GM21737 (cell line): ENCODE measurements at regions not wholly inside any gene's neighbourhood (a gene's known extent, or its start where the extent isn't known, plus 50 kb on each side); places are given as distances from the start of the nearest gene placed in this dataset.
"Not testable (repeated sequence)": the region's sequence is repeated elsewhere in the genome, so short reads cannot be mapped to it uniquely, and the experiment has no call there.

Source experiments
- ATAC-seq: cut with Tn5 transposase; IDR thresholded peaks from one replicate; pipeline ENCODE4 v1.9.1; 2021; ENCODE audit warnings: mild to moderate bottlenecking, moderate library complexity; ENCODE audit not compliant: unreplicated experiment

DNA sequence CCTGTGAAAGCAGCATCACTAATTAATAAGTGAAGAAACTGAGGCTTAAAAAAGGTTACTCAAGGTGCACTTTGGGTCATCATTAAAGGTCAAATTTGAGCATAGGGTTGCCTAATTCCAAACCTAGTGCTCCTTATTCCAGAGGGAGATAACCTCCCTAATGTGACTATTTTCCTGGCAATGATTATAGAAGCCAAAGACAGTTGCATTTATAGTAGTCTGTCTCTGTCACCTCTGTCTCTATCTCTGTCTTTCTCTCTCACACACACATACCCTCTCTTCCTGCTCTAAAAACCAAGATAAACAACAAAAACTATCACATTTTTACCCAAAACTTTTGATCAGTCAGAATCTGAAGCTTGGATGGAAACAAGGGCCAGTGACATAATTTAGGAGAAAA lies 172.0 kb upstream of the LMCD1 start:
- ATAC-seq: no peak

DNA sequence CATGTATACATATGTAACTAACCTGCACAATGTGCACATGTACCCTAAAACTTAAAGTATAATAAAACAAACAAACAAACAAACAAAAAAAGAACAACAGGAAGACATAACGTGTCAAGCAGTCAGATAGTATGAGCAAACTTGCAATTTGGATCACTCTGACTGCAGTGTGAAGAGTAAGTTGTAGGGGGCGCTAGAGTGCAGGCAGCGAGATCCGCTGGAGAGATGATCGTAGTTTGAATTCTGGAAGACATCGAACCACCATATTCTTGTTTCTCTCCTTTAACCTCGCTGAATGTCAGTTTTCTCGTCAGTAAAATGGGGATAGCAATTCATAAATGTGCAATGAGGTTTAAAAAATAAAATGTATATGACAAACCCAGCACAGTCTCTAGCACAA lies 165.2 kb upstream of the LMCD1 start:
- no peak for ATAC-seq

DNA sequence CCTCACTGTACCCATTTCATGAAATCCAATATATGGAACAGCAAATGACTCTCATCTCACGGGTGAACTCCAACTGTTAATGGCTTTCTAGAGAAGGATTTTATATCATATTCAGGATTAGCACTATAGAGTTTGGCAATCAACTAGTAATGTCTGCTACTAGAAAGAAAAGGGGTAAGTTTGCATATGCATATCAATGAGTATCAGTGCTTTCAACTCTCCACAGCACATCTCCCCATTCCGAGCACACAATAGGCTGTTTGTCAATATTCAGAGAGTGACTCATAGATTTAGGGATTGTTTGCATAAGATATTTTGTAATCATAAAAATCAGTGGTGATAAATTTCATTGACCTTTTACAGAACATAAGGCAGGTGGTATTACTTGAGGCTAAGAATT lies 163.2 kb upstream of the LMCD1 start:
- ATAC-seq: no peak

DNA sequence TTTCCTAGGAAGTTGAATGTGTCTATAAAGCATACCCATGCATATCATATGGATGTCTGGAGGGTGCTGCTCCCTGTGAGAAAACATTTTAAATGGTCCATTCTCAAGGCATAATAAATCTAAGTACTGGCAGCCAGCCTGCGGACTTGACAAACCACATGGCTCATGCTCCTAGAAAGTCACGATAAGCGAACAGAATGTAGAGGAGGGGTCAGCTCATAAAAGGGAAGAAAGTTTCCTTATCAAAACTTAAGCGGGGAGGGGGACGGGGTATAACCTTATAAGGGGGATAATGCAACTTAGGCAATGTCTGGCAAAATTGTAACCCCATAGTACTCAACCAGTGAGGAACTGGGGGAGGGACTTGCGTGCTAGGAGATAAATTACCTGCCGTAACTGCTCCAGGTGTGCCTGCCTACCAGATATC lies 159.8 kb upstream of the LMCD1 start:
- no peak for ATAC-seq

DNA sequence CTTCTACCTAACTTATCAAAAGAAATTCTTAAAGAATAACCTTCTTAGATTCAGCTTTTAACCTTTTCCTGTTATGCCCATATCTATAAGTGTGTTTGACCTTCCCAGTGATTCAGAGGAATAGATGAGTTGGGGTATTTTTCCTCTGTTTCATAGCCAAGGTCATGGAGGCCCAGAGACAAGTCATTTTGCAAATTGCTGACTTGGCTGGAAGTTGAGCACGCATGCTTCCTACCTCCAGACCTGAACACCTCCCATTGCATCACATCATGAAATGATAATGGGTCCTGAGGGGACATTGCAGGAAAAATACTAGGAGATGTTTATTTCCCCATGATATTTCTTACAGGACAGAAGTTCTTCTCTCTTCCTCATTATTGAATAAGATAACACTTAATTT lies 158.6 kb upstream of the LMCD1 start:
- no peak for ATAC-seq

DNA sequence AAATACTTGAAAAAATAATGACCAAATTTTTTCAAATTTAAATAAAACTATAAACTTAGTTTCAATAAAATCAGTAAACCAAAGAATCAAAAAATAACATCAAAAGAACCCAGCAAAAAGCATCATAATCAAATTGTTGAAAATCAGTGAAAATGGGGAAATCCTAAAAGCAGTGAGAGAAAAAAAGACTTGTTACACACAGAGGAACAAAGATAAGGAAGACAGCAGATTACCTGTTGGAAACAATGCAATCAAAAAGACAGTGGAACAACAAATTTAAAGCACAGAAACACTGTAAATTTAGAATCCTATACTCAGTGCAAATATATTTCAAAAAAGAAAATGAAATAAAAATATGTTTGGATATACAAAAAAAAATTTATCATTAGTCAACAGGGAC lies 156.2 kb upstream of the LMCD1 start:
- ATAC-seq: no peak

DNA sequence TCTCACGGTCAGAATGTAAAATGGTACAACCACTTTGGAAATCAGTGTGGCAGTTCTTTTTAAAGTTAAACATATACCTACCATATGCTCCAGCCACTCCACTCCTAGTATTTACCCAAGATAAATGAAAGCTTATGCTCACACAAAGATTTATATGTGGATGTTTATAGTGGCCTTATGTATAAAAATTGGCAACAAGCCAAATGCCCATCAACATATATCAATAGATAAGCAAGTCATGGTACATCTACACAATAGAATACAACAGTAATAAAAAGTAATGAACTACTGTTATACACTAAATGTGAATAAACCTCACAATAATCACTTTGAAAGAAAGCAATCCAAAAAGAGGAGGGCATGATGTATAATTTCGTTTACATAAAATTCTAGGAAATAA lies 153.5 kb upstream of the LMCD1 start:
- no peak for ATAC-seq

DNA sequence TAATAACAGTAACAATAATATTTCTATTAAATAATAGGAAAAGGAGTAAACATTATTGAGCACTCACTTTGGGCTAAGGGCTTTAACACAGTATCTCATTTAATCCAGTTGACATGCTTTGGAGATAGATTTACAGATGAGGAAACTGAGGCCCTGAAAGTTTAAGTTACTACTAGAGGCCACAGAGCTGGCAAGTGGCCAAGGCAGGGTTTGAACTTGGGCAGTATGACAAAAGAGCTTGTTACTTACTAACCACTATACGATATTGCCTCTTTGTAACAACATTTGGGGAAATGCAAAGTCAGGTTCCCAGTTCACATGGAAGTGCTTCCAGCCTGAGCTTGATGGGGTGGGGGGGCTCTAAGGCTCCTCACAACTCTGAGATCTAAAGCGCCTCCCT lies 149.1 kb upstream of the LMCD1 start:
- no peak for ATAC-seq

DNA sequence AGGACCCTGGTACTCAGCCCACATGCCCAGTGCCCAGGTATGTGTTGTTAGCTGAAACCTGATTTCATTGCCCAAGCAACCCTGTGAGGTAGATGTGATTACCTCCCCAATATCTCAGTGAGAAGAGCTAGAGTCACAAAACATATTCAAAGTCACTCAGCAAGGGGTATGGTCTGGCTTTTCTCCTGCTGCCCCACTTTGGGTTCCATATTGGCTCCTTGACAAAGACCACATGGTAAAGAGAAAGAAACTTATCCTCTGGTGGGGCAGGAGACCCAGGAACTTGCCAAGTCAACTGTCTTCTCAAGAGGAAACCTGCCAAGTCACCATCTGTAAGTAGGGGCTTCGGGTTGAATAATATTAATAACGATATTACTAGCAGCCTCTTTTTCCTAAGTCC lies 148.3 kb upstream of the LMCD1 start:
- no peak for ATAC-seq

DNA sequence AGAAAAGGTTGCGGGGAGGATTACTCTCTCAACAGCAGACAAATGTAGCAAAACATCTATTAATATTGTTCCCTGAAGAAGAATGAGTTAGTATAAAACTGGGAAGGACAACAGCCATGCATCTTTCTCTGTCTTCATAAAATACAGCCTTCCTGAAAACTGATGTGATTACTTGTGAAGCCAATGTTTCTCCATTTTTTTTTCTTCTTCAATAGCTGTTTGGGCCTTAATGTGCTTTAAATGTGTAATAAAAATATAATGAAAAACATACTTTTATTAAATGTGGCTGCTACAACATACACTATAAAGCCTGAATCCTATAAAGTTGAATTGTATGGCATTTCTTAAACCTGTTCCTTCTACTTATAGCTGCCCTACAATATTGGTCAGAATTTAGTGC lies 146.3 kb upstream of the LMCD1 start:
- no peak for ATAC-seq

DNA sequence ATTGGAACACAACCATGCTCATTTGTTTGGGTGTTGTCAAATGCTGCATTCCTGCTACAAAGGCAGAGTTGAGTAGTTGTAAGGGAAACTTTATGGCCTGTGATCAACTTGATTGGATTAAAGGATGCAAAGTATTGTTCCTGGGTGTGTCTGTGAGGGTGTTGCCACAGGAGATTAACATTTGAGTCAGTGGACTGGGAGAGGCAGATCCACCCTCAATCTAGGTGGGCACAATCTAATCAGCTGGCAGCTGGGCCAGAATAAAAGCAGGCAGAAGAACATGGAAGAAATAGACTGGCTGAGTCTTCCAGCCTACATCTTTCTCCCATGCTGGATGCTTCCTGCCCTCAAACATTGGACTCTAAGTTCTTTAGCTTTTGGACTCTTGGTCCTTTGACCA lies 145.6 kb upstream of the LMCD1 start:
- not testable (repeated sequence) for ATAC-seq

DNA sequence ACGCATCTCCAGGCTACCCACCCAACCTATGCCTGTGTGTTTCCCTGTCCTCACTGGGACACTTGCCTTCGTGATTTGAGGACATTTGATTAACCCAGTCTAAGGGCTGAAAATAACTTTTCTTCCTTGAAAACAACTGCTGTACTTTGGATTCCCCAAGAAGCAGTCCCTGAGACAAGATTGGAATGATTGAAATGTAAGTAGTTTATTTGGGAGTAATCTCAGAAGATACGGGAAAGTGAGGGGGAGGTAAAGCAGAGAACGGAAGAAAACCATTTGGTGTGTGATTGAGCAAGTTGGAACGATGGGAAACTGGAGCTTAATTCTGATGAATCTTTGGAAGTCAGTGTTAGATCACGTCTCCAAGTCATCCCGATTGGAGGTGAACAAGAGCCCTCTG lies 143.8 kb upstream of the LMCD1 start:
- ATAC-seq: no peak

DNA sequence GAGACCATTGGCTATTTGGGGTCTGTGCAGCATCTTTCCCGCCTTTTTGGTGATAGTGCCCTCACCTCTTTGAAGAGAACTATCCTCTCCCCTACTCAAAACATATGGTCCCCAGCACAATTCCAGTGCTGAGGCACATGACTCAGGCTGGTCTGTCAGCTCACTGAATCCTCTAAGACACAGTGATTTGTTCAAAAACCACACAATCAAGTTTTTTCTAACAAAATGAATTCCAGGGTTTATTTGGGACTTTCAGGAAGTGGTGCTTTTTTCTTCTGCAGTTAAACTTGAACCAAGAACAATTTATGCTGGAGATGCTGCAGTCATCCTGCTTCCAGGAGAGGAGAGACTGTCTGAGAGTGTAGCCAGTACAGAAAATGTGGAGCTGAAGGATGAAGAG lies 142.5 kb upstream of the LMCD1 start:
- ATAC-seq: no peak

DNA sequence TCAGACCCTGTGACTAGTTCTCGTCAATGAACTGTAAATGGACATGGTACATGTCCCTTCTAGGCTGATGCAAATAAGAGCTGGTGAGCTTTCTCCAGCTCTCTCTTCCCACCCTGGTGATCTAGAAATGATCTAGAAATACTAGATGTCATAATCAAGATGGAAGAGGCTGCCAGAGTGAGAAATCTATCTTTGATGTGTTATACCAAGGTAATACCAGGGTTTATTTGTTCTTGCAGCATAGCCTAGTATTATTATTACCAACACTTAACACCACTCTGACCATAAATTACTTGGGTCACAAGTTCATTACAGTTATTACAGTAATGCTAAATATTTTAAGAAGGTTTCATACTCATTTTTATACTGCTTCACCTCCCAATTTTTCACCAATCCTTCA lies 138.4 kb upstream of the LMCD1 start:
- ATAC-seq: no peak

DNA sequence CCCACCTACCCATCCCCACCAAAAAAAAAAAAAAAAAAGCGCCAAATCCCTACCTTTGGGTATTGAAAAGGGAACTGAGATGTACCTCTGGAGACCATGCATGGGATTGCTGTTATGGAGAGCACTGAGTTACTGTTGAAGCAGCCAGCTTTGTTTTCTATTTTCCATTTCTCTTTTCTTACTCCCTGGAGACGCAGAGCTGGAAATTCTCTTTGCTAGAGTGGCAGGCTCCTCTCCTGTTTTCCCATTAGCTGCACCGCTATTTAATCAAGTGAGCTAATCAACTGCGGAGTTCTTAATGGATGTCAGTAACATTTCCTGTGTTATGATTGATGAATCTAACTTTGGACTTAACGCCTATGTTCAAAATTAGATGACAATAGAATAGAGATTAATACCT lies 136.1 kb upstream of the LMCD1 start:
- no peak for ATAC-seq

DNA sequence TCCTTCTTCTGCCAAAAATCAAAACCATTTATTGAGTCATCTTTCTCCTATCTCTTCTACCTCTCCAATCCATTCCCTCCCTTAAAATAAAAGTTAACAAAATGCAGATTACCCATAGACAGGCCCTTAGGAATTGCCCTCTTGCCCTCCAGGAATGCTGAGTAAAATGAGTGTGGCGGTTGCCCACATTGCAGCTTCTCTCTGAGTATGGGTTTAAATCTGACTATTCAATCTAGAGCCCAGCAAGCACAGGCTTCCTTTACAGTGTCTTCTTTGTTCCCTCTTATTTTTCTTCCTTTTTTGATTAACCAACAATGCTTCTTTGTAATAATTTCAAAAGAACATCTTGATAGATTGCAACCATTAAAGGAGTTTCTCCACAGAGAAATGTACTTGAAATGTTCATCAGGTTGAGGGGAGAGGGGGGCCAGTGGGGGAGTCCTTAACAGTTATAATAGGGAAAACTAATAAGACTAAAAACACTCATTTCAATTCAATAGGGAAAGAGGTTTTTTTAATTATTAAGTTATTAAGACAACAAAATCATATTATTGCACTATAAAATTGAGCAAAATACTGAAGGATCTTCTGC lies 135.3 kb upstream of the LMCD1 start:
- ATAC-seq: no peak

DNA sequence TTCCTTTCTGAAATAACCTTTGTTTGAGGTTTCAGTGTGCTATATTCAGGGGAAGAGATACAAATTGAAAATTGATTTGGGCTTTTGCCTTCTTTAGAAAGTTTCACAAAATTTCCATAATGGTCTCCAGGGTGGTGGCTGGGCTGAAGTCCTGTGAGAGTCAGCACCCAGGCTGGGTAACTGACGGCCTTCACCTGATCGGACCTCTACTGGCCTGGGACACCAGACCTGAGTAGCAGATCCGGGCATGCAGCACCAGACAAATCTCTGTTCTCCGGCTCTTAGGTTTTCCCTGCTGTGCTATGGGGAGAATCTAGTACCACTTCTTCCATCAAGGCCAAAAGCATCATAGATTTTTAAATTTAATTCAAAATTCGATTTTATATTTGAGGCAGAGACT lies 133.0 kb upstream of the LMCD1 start:
- no peak for ATAC-seq

DNA sequence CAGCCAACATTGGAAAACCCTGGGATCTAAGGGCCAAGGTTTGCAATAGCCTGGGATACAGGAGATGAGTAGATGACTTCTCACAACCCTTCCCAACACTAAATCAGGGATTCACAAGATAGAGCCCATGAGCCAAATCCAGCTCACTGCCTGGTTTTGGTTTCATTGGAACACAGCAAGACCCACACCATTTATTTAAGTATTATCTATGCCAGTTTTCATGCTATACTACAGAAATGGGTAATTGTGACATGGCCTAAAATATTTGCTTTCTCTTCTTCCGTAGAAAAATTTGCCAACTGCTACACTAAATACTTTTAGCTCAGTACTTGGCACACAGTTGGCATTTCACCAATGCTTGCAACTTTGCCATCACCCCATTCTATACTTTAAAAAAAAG lies 132.0 kb upstream of the LMCD1 start:
- no peak for ATAC-seq

DNA sequence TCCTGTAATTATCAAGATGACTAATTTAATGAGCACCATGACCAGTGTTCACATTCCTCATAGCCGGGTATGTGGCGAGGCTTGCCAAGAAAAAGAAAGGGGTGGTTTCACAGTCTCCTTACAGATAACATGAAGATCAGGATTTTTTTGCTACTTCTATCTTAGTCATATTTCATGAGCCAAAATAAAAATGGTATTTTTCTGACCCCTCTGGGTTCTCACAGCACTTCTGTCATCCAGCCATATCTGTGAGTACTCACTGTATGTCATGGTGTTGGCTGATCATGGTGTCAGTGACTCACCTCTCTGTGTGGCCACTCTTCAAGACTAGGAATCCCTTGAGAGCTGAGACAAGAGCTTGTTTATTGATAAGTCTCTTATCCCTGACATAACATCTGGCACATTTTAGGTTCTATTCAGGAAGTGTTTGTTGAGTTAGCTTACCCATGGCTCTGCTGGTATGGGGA lies 130.5 kb upstream of the LMCD1 start:
- ATAC-seq: no peak

DNA sequence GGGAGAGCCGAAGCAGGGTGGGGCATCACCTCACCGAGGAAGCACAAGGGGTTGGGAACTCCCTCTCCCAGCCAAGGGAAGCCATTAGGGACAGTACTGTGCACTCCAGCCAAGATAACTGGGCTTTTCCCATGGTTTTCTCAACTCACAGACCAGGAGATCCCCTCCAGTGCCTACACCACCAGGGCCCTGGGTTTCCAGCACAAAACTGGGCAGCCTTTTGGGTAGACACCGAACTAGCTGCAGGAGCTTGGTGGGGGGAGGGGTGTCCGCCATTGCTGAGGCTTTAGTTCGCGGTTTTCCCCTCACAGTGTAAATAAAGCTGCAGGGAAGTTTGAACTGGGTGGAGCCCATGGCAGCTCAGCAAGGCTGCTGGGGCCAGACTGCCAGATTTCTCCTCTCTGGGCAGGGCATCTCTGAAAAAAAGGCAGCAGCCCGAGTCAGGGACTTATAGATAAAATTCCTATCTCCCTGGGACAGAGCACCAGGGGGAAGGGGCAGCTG lies 129.6 kb upstream of the LMCD1 start:
- ATAC-seq: no peak

DNA sequence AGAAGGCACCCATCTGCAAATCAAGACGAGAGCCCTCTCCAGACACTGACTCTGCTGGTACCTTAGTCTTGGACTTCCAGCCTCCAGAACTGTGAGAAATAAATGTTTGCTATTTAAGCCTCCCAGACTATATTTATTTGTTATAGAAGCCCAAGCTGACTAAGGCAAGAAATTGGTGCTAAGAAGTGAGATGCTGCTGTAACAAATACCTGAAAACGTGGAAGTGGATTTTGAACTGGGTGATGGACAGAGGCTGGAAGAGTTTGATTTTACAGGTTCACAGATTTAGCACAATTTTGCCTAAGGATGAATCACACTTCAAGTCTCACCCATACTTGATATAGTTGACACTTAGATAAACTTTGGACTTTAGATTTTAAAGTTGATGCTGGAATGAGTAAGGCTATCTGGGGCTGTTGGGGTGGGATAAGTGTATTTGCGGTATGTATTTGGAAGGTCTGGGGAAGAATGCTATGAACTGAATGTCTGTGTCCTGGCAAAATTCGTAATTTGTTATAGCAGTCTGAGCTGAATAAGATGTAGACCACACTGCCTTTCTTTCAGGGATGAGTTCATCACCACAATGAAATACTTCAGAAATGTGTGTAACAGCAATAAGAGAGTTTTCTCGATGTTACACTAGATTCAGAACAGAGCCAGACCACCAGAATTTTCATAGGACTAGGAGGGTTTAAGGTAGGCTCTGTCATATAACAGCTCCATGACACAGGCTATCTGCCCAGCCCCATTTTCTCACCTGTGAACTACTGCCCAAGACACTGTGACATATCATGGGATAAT lies 120.5 kb upstream of the LMCD1 start:
- ATAC-seq: no peak

DNA sequence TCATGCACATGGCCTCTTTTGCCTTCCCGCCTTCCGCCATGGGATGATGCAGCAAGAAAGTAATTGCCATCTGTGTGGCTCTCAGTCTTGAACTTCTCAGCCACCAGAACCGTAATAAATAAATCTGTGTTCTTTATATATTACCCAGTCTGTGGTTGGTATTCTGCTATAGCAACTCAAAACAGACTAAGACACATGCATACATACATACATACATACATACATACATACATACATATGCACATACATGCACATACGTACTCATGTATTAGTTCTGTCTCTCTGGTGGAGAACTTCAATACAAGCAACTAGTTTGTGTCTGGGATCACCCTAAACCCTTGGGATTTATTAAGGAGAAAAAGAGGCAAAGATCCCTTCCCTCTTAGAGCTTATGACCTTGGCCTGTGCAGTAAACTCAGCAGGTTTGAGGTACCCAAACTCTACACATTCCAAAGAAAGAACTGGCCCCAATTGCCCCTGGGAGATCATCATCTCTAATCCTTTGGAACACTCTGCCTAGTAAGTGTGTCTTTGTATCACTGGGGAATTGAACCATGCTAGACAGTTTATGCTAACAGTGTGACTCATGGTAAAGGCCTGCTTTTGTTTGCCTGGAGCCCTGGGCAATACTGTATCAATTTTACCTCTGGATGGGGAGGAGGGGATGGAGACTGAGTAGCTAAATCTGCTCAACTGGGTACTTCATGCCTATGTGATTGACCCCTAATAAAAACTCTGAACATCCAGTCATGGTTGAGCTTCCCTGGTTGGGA lies 115.6 kb upstream of the LMCD1 start:
- no peak for ATAC-seq
